Right atrium auricular region (tissue), 2 donors: ENCODE measurements at regions not wholly inside any gene's neighbourhood (a gene's known extent, or its start where the extent isn't known, plus 50 kb on each side); places are given as distances from the start of the nearest gene placed in this dataset.

ENCODE experiments used
- DNase-seq: peaks from one replicate; pipeline ENCODE4 v3.0.0-alpha.2; 2019; ENCODE audit warnings: low spot score
- H3K27ac ChIP-seq, 2 donors: fragments of 200-600 bp; sonication (generic); 1 replicate in 1 of 2; 2 replicates in 1 of 2; pipeline ENCODE4 v1.5.1; 2016 to 2019
- H3K27me3 ChIP-seq, 2 donors: fragments of 200-600 bp; sonication (generic); one replicate each; pipeline versions ENCODE4 v1.5.1 to v1.6.0; 2017 to 2019
- H3K36me3 ChIP-seq: fragments of 200-600 bp; sonication (generic); one replicate; pipeline ENCODE4 v1.5.1; 2016
- H3K4me1 ChIP-seq, 2 donors: fragments of 200-600 bp; sonication (generic); one replicate each; pipeline versions ENCODE4 v1.5.1 to v1.6.0; 2017 to 2019
- H3K4me3 ChIP-seq, 2 donors: fragments of 200-600 bp; sonication (generic); 1 replicate in 1 of 2; 2 replicates in 1 of 2; pipeline ENCODE4 v1.5.1; 2017 to 2019; ENCODE audit warnings: mild to moderate bottlenecking in 1 of 2, moderate library complexity in 1 of 2
- H3K9me3 ChIP-seq, 2 donors: fragments of 200-600 bp; sonication (generic); one replicate each; pipeline ENCODE4 v1.5.1; 2019
- CTCF ChIP-seq, 2 donors: fragments of 200-600 bp; sonication (generic); IDR thresholded peaks; one replicate each; pipeline ENCODE4 v1.5.1; 2019; ENCODE audit warnings: antibody characterized with exemption in 2 of 2

- DNase-seq = no peak
- no peak overlapping the region for H3K4me3 ChIP-seq
- no peak overlapping the region for H3K27ac ChIP-seq
- no peak for TF ChIP-seq CTCF (IDR thresholded peaks at IDR 0.05)
- H3K4me1 ChIP-seq = no peaks in the 10 kb centered on the region
- H3K9me3 ChIP-seq = no peaks in the 10 kb centered on the region
- H3K27me3 ChIP-seq = no peaks in the 10 kb centered on the region
- no peaks in the 10 kb centered on the region for H3K36me3 ChIP-seq
Observed at GRCh38 chr1:207240325-207241101, 81.0 kb upstream of the CD55 start.

- no peak overlapping the region for H3K27ac ChIP-seq
- no peak overlapping the region for H3K4me3 ChIP-seq
- no peaks in the 10 kb centered on the region for H3K36me3 ChIP-seq
- DNase-seq = no peak
- no peaks in the 10 kb centered on the region for H3K4me1 ChIP-seq
- H3K9me3 ChIP-seq = no peaks in the 10 kb centered on the region
- no peaks in the 10 kb centered on the region for H3K27me3 ChIP-seq
- no peak for TF ChIP-seq CTCF (IDR thresholded peaks at IDR 0.05)
Observed at GRCh38 chr1:207241164-207241934, 80.1 kb upstream of the CD55 start.

GRCh38 chr1:207243442-207244408 is 77.8 kb upstream of the CD55 start:
- Histone ChIP-seq H3K4me1 (no peaks in the 10 kb centered on the region), H3K9me3 (no peaks in the 10 kb centered on the region), H3K27ac (no peak overlapping the region), H3K27me3 (no peaks in the 10 kb centered on the region), H3K4me3 (no peak overlapping the region), H3K36me3 (no peaks in the 10 kb centered on the region)
- DNase-seq = no peak
- no peak for TF ChIP-seq CTCF (IDR thresholded peaks at IDR 0.05)

GRCh38 chr1:207244409-207244801 is 77.1 kb upstream of the CD55 start:
- Histone ChIP-seq H3K4me1 (no peaks in the 10 kb centered on the region), H3K9me3 (no peaks in the 10 kb centered on the region), H3K27me3 (no peaks in the 10 kb centered on the region), H3K27ac (no peak overlapping the region), H3K36me3 (no peaks in the 10 kb centered on the region), H3K4me3 (no peak overlapping the region)
- DNase-seq = no peak
- no peak for TF ChIP-seq CTCF (IDR thresholded peaks at IDR 0.05)

- TF ChIP-seq CTCF (IDR thresholded peaks at IDR 0.05) = no peak
- Histone ChIP-seq H3K4me1 (no peaks in the 10 kb centered on the region), H3K4me3 (no peak overlapping the region), H3K9me3 (no peaks in the 10 kb centered on the region), H3K27me3 (no peaks in the 10 kb centered on the region), H3K27ac (no peak overlapping the region), H3K36me3 (no peaks in the 10 kb centered on the region)
- no peak for DNase-seq
Observed at GRCh38 chr1:207245124-207245523, 76.4 kb upstream of the CD55 start.
